A549 (cell line): ENCODE measurements at regions not wholly inside any gene's neighbourhood (a gene's known extent, or its start where the extent isn't known, plus 50 kb on each side); places are given as distances from the start of the nearest gene placed in this dataset.

Source experiments
- ATAC-seq, 2 experiments: fragments of 200-7000 bp in 1 of 2; fragments of >200 bp in 1 of 2; cut with Nextera tagmentation in 1 of 2; cut with Tn5 transposase in 1 of 2; 3 replicates each; pipeline versions ENCODE4 v1.8.0 to v1.9.1; 2018 to 2020; ENCODE audit warnings: mild to moderate bottlenecking in 1 of 2, moderate library complexity in 1 of 2
- CTCF ChIA-PET: fragments of 300-600 bp; sonication (Branson Sonifier 250); formaldehyde crosslinking; extraction: SDS; loops from one replicate; lab custom pipeline; 2021; ENCODE audit warnings: antibody characterized with exemption, inconsistent platforms; lab: Yijun Ruan, JAX
- POLR2A ChIA-PET: fragments of 350-600 bp; formaldehyde crosslinking; extraction: SDS; loops from one replicate; lab custom pipeline; 2021; ENCODE audit warnings: antibody characterized with exemption, inconsistent platforms; lab: Yijun Ruan, JAX
- DNase-seq, 2 experiments: peaks; one replicate each; pipeline versions ENCODE4 v3.0.0 to v3.0.0-alpha.2; 2011 to 2016; ENCODE audit warnings: low read depth in 1 of 2, low spot score in 1 of 2
- FAIRE-seq: peaks from 2 replicates; lab custom pipeline; 2011; peaks lifted over from hg19 to GRCh38; lab: Jason Lieb, UNC
- H3K27ac ChIP-seq, 2 experiments: fragments of >200 bp; sonication (Bioruptor Twin); formaldehyde crosslinking; 3 replicates each; pipeline ENCODE4 v1.5.1; 2016 to 2017
- H3K4me1 ChIP-seq: fragments of >200 bp; sonication (Bioruptor Twin); formaldehyde crosslinking; 3 replicates; pipeline ENCODE4 v1.6.1; 2016
- H3K4me2 ChIP-seq: fragments of >200 bp; sonication (Bioruptor Twin); formaldehyde crosslinking; 3 replicates; pipeline ENCODE4 v1.6.1; 2016
- H3K4me3 ChIP-seq: fragments of >200 bp; sonication (Bioruptor Twin); formaldehyde crosslinking; 3 replicates; pipeline ENCODE4 v1.5.1; 2016
- H3K9me3 ChIP-seq: fragments of >200 bp; sonication (Bioruptor Twin); formaldehyde crosslinking; 3 replicates; pipeline ENCODE4 v1.6.1; 2016
- CBX2 ChIP-seq: fragments of 200-600 bp; sonication (generic); IDR thresholded peaks from 2 replicates; pipeline ENCODE4 v1.6.1; 2016; ENCODE audit warnings: low read depth, mild to moderate bottlenecking, borderline replicate concordance
- CEBPB ChIP-seq, 2 experiments: fragments of >200 bp in 1 of 2; sonication (Bioruptor Twin) in 1 of 2; formaldehyde crosslinking in 1 of 2; IDR thresholded peaks; 2 replicates each; pipeline ENCODE4 v1.6.1; 2012 to 2016
- CHD2 ChIP-seq: fragments of 150-350 bp; IDR thresholded peaks from 2 replicates; pipeline ENCODE4 v1.6.1; 2014; ENCODE audit warnings: low read length; ENCODE audit not compliant: partially characterized antibody
- CHD4 ChIP-seq: fragments of 200-600 bp; sonication (generic); IDR thresholded peaks from 2 replicates; pipeline ENCODE4 v1.6.1; 2016; ENCODE audit warnings: antibody characterized with exemption, mild to moderate bottlenecking, borderline replicate concordance
- E2F6 ChIP-seq: IDR thresholded peaks from 2 replicates; pipeline ENCODE4 v1.6.1; 2012; ENCODE audit warnings: low read depth, borderline replicate concordance
- FOSB ChIP-seq: fragments of 250-450 bp; sonication (Bioruptor Pico); IDR thresholded peaks from 2 replicates; pipeline ENCODE4 v1.5.0; 2020; ENCODE audit warnings: mild to moderate bottlenecking, moderate library complexity
- FOXS1 ChIP-seq: fragments of 250-450 bp; sonication (Bioruptor Pico); IDR thresholded peaks from 2 replicates; pipeline ENCODE4 v1.5.0; 2020; ENCODE audit warnings: mild to moderate bottlenecking, moderate library complexity
- HEYL ChIP-seq: fragments of 250-450 bp; sonication (Bioruptor Pico); IDR thresholded peaks from 2 replicates; pipeline ENCODE4 v1.8.0; 2021; ENCODE audit warnings: mild to moderate bottlenecking, moderate library complexity
- HMGXB4 ChIP-seq: fragments of 250-450 bp; sonication (Bioruptor Pico); IDR thresholded peaks from 2 replicates; pipeline ENCODE4 v1.5.0; 2021; ENCODE audit warnings: mild to moderate bottlenecking, moderate library complexity, borderline replicate concordance
- HOXA7 ChIP-seq: fragments of 250-450 bp; sonication (Bioruptor Pico); IDR thresholded peaks from 2 replicates; pipeline ENCODE4 v1.5.0; 2020; ENCODE audit warnings: mild to moderate bottlenecking, moderate library complexity
- MAFK ChIP-seq: fragments of 450-650 bp; IDR thresholded peaks from 2 replicates; pipeline ENCODE4 v1.6.1; 2014; ENCODE audit not compliant: partially characterized antibody
- MYC ChIP-seq: IDR thresholded peaks from 2 replicates; pipeline ENCODE4 v1.6.1; 2012; ENCODE audit warnings: mild to moderate bottlenecking, inconsistent platforms, low read length, improper control_type of control experiment, borderline replicate concordance
- RNF2 ChIP-seq: fragments of 200-600 bp; sonication (generic); IDR thresholded peaks from 2 replicates; pipeline ENCODE4 v1.6.1; 2016; ENCODE audit warnings: low read depth, mild to moderate bottlenecking, antibody characterized with exemption, moderate library complexity, borderline replicate concordance
- TP53 ChIP-seq: fragments of 250-450 bp; sonication (Bioruptor Pico); IDR thresholded peaks from 2 replicates; pipeline ENCODE4 v1.5.0; 2021; ENCODE audit warnings: mild to moderate bottlenecking, moderate library complexity
- ZC3H11A ChIP-seq: fragments of 450-650 bp; IDR thresholded peaks from 2 replicates; pipeline ENCODE4 v1.6.1; 2014; ENCODE audit warnings: antibody characterized with exemption, mild to moderate bottlenecking
- ZSCAN20 ChIP-seq: fragments of 250-450 bp; sonication (Bioruptor Pico); IDR thresholded peaks from 2 replicates; pipeline ENCODE4 v1.8.0; 2022; ENCODE audit warnings: mild to moderate bottlenecking, moderate library complexity
- WGBS: methylation state at CpG from one replicate; pipeline ENCODE4 v1.1.6; 2017; ENCODE audit errors: missing lambda C conversion rate; 5-methylcytosine and 5-hydroxymethylcytosine counted together
- TF ChIP-seq, protein P1 (sequence below): fragments of 250-450 bp; sonication (Bioruptor Pico); IDR thresholded peaks from 2 replicates; pipeline ENCODE4 v1.5.0; 2020; ENCODE audit warnings: low read depth, mild to moderate bottlenecking, moderate library complexity
- TF ChIP-seq, protein P2 (sequence below): fragments of >200 bp; sonication (Bioruptor Twin); formaldehyde crosslinking; IDR thresholded peaks from 2 replicates; pipeline ENCODE4 v1.6.1; 2016

GRCh38 chr7:97460433-97460832, 271.5 kb upstream of the TAC1 start:
- H3K9me3 ChIP-seq = no peaks in the 10 kb centered on the region
- ATAC-seq = no peak
- no peaks in the 10 kb centered on the region for H3K4me1 ChIP-seq
- WGBS = 0% methylated on average over 1 of the region's 1 CpG
- TF ChIP-seq CHD2 (no peak), ZC3H11A (no peak)
- TF ChIP-seq, all 56 proteins: peak for 0
- FAIRE-seq (no peak), DNase-seq (no peak)
- H3K4me3 ChIP-seq = no peak overlapping the region
- no peak overlapping the region for H3K27ac ChIP-seq
- CTCF ChIA-PET = no interaction called here
- no peak overlapping the region for H3K4me2 ChIP-seq
- POLR2A ChIA-PET = no interaction called here

- no peak for FAIRE-seq
These were observed 270.3 kb upstream of the TAC1 start for GRCh38 chr7:97461596-97461995.

GRCh38 chr7:97466071-97466470, 265.8 kb upstream of the TAC1 start:
- Histone ChIP-seq H3K9me3 (no peaks in the 10 kb centered on the region), H3K4me3 (no peak overlapping the region), H3K4me1 (no peaks in the 10 kb centered on the region), H3K4me2 (no peak overlapping the region), H3K27ac (no peak overlapping the region)
- ChIA-PET POLR2A (no interaction called here), CTCF (no interaction called here)
- ATAC-seq (no peak), FAIRE-seq (no peak), DNase-seq (no peak)
- TF ChIP-seq HEYL (CRISPR knock-in tag) (no peak), TP53 (CRISPR knock-in tag) (no peak)
- 4% methylated on average over 2 of the region's 2 CpGs for WGBS

More at GRCh38 chr7:97461596-97461995, 270.3 kb upstream of the TAC1 start:
- Histone ChIP-seq H3K4me3 (no peak overlapping the region), H3K27ac (no peak overlapping the region), H3K9me3 (no peaks in the 10 kb centered on the region), H3K4me2 (no peak overlapping the region), H3K4me1 (no peaks in the 10 kb centered on the region)
- POLR2A ChIA-PET = no interaction called here
- DNase-seq (no peak), ATAC-seq (no peak)
- TF ChIP-seq FOSB (CRISPR knock-in tag) (no peak), E2F6 (no peak), ZSCAN20 (CRISPR knock-in tag) (no peak), CBX2 (no peak), MAFK (no peak), HOXA7 (CRISPR knock-in tag) (no peak), FOXS1 (CRISPR knock-in tag) (no peak), CHD4 (no peak), CEBPB (IDR thresholded peaks at IDR 0.05) (no peak), HMGXB4 (no peak), MYC (no peak), RNF2 (no peak)
- TF ChIP-seq, protein P1, sequence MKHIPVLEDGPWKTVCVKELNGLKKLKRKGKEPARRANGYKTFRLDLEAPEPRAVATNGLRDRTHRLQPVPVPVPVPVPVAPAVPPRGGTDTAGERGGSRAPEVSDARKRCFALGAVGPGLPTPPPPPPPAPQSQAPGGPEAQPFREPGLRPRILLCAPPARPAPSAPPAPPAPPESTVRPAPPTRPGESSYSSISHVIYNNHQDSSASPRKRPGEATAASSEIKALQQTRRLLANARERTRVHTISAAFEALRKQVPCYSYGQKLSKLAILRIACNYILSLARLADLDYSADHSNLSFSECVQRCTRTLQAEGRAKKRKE (CRISPR knock-in tag) = no peak
- TF ChIP-seq, protein P2, sequence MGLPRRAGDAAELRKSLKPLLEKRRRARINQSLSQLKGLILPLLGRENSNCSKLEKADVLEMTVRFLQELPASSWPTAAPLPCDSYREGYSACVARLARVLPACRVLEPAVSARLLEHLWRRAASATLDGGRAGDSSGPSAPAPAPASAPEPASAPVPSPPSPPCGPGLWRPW = no peak
- CTCF ChIA-PET = no interaction called here
